ENCODE measurements at regions not wholly inside any gene's neighbourhood (a gene's known extent, or its start where the extent isn't known, plus 50 kb on each side); places are given as distances from the start of the nearest gene placed in this dataset.

DNA sequence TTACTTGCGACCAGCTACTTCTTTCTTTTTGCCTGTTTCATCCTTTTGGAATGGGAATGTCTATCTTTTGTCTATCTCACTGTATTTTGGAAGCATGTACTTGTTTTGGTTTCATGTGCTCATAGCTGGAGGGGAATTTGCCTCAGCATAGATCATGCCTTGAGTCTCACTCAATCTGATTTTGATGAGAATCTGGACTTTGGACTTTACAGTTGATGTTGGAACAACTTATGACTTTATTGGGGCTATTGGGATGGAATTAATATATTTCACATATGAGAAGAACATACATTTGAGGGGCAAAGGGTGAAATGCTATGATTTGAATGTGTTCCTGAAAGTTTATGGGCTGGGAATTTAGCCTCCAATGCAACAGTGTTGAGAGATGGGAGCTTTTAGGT lies 206.2 kb upstream of the DDI1 start:
- TF ChIP-seq POLR2A (IDR thresholded peaks at IDR 0.05; ENCODE audit: low read length) (no peak), GATA1 (IDR thresholded peaks at IDR 0.05; ENCODE audit: low read depth, low read length) (no peak)
